ENCODE measurements at regions not wholly inside any gene's neighbourhood (a gene's known extent, or its start where the extent isn't known, plus 50 kb on each side); places are given as distances from the start of the nearest gene placed in this dataset.

DNA sequence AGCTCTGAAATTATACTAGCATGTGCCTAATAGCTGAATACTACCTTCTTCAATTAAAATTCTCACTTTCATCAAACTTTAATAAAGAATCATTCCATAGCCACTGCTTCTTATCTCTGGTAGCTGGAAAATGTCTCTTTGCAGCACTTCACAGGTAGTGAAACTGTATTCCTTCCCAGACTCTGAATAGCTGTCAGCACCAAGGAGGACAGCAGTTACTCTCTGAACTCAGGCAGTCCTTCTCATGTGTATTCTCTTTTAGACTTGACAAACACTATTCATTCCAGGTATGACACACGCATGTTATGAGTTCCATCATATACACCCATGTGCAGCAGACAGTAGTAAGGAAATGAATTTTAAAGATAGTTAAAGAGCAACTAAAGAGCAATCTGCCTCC lies 627.1 kb downstream of the EFNA5 start:
- TF ChIP-seq ZNF174 (tag by site-specific recombination; IDR thresholded peaks at IDR 0.05) (no peak), ZNF747 (tag by site-specific recombination; IDR thresholded peaks at IDR 0.05) (no peak), YY1 (tag by site-specific recombination; IDR thresholded peaks at IDR 0.05) (no peak), HOXD13 (CRISPR knock-in tag; IDR thresholded peaks at IDR 0.05; ENCODE audit: borderline replicate concordance) (no peak)
- TF ChIP-seq, protein P1, sequence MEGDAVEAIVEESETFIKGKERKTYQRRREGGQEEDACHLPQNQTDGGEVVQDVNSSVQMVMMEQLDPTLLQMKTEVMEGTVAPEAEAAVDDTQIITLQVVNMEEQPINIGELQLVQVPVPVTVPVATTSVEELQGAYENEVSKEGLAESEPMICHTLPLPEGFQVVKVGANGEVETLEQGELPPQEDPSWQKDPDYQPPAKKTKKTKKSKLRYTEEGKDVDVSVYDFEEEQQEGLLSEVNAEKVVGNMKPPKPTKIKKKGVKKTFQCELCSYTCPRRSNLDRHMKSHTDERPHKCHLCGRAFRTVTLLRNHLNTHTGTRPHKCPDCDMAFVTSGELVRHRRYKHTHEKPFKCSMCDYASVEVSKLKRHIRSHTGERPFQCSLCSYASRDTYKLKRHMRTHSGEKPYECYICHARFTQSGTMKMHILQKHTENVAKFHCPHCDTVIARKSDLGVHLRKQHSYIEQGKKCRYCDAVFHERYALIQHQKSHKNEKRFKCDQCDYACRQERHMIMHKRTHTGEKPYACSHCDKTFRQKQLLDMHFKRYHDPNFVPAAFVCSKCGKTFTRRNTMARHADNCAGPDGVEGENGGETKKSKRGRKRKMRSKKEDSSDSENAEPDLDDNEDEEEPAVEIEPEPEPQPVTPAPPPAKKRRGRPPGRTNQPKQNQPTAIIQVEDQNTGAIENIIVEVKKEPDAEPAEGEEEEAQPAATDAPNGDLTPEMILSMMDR (tag by site-specific recombination; IDR thresholded peaks at IDR 0.05): no peak

Data from HEK293 (cell line).